Ascending aorta (tissue), 2 donors: ENCODE measurements at regions not wholly inside any gene's neighbourhood (a gene's known extent, or its start where the extent isn't known, plus 50 kb on each side); places are given as distances from the start of the nearest gene placed in this dataset.
"Not testable (repeated sequence)": the region's sequence is repeated elsewhere in the genome, so short reads cannot be mapped to it uniquely, and the experiment has no call there.

Experiments
- DNase-seq, 2 donors: peaks; one replicate each; pipeline ENCODE4 v3.0.0-alpha.2; 2019; ENCODE audit warnings: low spot score in 2 of 2
- H3K27ac ChIP-seq, 2 donors: fragments of 200-600 bp; sonication (generic); one replicate each; pipeline ENCODE4 v1.5.1; 2016 to 2017; ENCODE audit warnings: mild to moderate bottlenecking in 1 of 2
- H3K27me3 ChIP-seq: fragments of 200-600 bp; sonication (generic); one replicate; pipeline ENCODE4 v1.5.1; 2017
- H3K36me3 ChIP-seq, 2 donors: fragments of 200-600 bp; sonication (generic); one replicate each; pipeline ENCODE4 v1.5.1; 2016
- H3K4me1 ChIP-seq, 2 donors: fragments of 200-600 bp; sonication (generic); one replicate each; pipeline ENCODE4 v1.5.1; 2016 to 2017; ENCODE audit warnings: mild to moderate bottlenecking in 1 of 2
- H3K4me3 ChIP-seq, 2 donors: fragments of 200-600 bp; sonication (generic); one replicate each; pipeline ENCODE4 v1.5.1; 2016 to 2017; ENCODE audit warnings: mild to moderate bottlenecking in 1 of 2
- H3K9me3 ChIP-seq, 2 donors: fragments of 200-600 bp; sonication (generic); one replicate each; pipeline ENCODE4 v1.5.1; 2016
- CTCF ChIP-seq, 3 experiments: fragments of 200-600 bp in 2 of 3; fragments of 450-650 bp in 1 of 3; sonication (generic) in 2 of 3; IDR thresholded peaks; one replicate each; pipeline ENCODE4 v1.5.1; 2016 to 2019; ENCODE audit warnings: antibody characterized with exemption in 3 of 3, mild to moderate bottlenecking in 1 of 3, moderate library complexity in 1 of 3
- intact Hi-C: fragments of 100-400 bp; cut with DNase I; formaldehyde crosslinking; loops from one replicate; pipeline ENCODE4 v1.15.1; 2023

- Histone ChIP-seq H3K9me3 (no peaks in the 10 kb centered on the region), H3K27ac (no peak overlapping the region), H3K27me3 (no peaks in the 10 kb centered on the region), H3K36me3 (no peaks in the 10 kb centered on the region), H3K4me1 (no peaks in the 10 kb centered on the region), H3K4me3 (no peak overlapping the region)
- no peak for DNase-seq
- intact Hi-C loops: no loop called here
- no peak for TF ChIP-seq CTCF (IDR thresholded peaks at IDR 0.05)
Observed at GRCh38 chr6:164990901-164991300, 318.5 kb downstream of the C6orf118 start.

- Histone ChIP-seq H3K36me3 (no peaks in the 10 kb centered on the region), H3K27ac (no peak overlapping the region), H3K4me1 (no peaks in the 10 kb centered on the region), H3K9me3 (no peaks in the 10 kb centered on the region), H3K4me3 (no peak overlapping the region), H3K27me3 (no peaks in the 10 kb centered on the region)
- intact Hi-C loops: no loop called here
- TF ChIP-seq CTCF (IDR thresholded peaks at IDR 0.05): no peak
- DNase-seq: no peak
Observed at GRCh38 chr6:164982389-164982788, 327.0 kb downstream of the C6orf118 start.

GRCh38 chr6:164967102-164967501 lies 342.3 kb downstream of the C6orf118 start:
- Histone ChIP-seq H3K4me3 (no peak overlapping the region), H3K27me3 (no peaks in the 10 kb centered on the region), H3K4me1 (no peaks in the 10 kb centered on the region), H3K27ac (no peak overlapping the region), H3K36me3 (no peaks in the 10 kb centered on the region), H3K9me3 (peaks cover 0 to 2% of the 10 kb centered on the region in 2 donors)
- intact Hi-C loops: no loop called here
- TF ChIP-seq CTCF (IDR thresholded peaks at IDR 0.05): no peak
- no peak for DNase-seq

GRCh38 chr6:164962805-164963204 lies 346.6 kb downstream of the C6orf118 start:
- peaks cover 0 to 2% of the 10 kb centered on the region in 2 donors for H3K9me3 ChIP-seq
- intact Hi-C loops: no loop called here
- no peaks in the 10 kb centered on the region for H3K4me1 ChIP-seq
- H3K4me3 ChIP-seq: no peak overlapping the region
- no peak overlapping the region for H3K27ac ChIP-seq
- DNase-seq: no peak
- no peaks in the 10 kb centered on the region for H3K27me3 ChIP-seq
- H3K36me3 ChIP-seq: no peaks in the 10 kb centered on the region
- no peak for TF ChIP-seq CTCF (IDR thresholded peaks at IDR 0.05)

GRCh38 chr6:164947164-164947563 lies 362.2 kb downstream of the C6orf118 start:
- Histone ChIP-seq H3K36me3 (no peaks in the 10 kb centered on the region), H3K27me3 (no peaks in the 10 kb centered on the region), H3K27ac (no peak overlapping the region), H3K9me3 (no peaks in the 10 kb centered on the region), H3K4me1 (no peaks in the 10 kb centered on the region), H3K4me3 (no peak overlapping the region)
- intact Hi-C loops: no loop called here
- no peak for DNase-seq
- TF ChIP-seq CTCF (IDR thresholded peaks at IDR 0.05): no peak

GRCh38 chr6:164942271-164942670 lies 367.1 kb downstream of the C6orf118 start:
- no peak for TF ChIP-seq CTCF (IDR thresholded peaks at IDR 0.05)
- Histone ChIP-seq H3K27ac (no peak overlapping the region), H3K4me1 (no peaks in the 10 kb centered on the region), H3K4me3 (no peak overlapping the region), H3K9me3 (no peaks in the 10 kb centered on the region), H3K36me3 (no peaks in the 10 kb centered on the region), H3K27me3 (no peaks in the 10 kb centered on the region)
- DNase-seq: no peak
- intact Hi-C loops: no loop called here

- intact Hi-C loops, H3K4me1 ChIP-seq, H3K9me3 ChIP-seq, DNase-seq, H3K36me3 ChIP-seq, H3K27me3 ChIP-seq, H3K27ac ChIP-seq, H3K4me3 ChIP-seq: not testable (repeated sequence)
Observed at GRCh38 chr6:164933238-164933794, 376.1 kb downstream of the C6orf118 start.
